Stomach (tissue), 4 donors: ENCODE measurements at regions not wholly inside any gene's neighbourhood (a gene's known extent, or its start where the extent isn't known, plus 50 kb on each side); places are given as distances from the start of the nearest gene placed in this dataset.

Source experiments
- CTCF ChIP-seq, 7 experiments: fragments of 450-650 bp in 4 of 7; fragments of 200-600 bp in 3 of 7; sonication (generic) in 3 of 7; IDR thresholded peaks; one replicate each; pipeline ENCODE4 v1.5.1; 2016 to 2019; ENCODE audit warnings: antibody characterized with exemption in 7 of 7, control low read depth in 2 of 7, mild to moderate bottlenecking in 1 of 7
- EP300 ChIP-seq: sonication (generic); formaldehyde crosslinking; IDR thresholded peaks from one replicate; pipeline ENCODE4 v1.6.1; 2017; ENCODE audit warnings: antibody characterized with exemption
- POLR2A ChIP-seq, 4 donors: fragments of 450-650 bp; IDR thresholded peaks; one replicate each; pipeline ENCODE4 v1.6.1; 2016; ENCODE audit warnings: antibody characterized with exemption in 4 of 4, control low read depth in 2 of 4, mild to moderate bottlenecking in 1 of 4, moderate library complexity in 1 of 4

DNA sequence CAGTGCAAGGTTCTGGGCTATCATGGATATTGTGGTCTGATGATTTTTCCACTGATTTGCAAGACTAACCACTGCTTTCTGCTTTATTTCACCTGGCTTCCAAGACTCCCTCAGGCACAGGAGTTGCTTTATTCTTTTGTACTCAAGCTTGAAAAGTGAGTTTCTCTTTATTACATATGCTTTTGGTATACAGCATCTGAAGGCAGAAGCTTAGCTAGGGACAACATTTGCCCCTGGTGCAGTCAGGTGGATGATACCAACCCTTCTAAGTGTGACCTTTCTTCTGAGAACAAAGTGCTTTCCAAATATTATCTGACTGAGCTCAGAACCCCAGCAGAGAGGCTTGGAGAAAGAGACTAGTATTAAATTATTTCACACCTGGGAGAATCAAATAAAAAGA is 94.0 kb upstream of the PHACTR1 start:
- no peak for TF ChIP-seq EP300
- TF ChIP-seq POLR2A (IDR thresholded peaks at IDR 0.05) = no peak
- no peak for TF ChIP-seq CTCF (IDR thresholded peaks at IDR 0.05)
